Keratinocyte (primary cell): ENCODE measurements at regions not wholly inside any gene's neighbourhood (a gene's known extent, or its start where the extent isn't known, plus 50 kb on each side); places are given as distances from the start of the nearest gene placed in this dataset.

ENCODE experiments used
- DNase-seq: peaks from one replicate; pipeline ENCODE4 v3.0.0-alpha.2; 2011; ENCODE audit warnings: low read depth, missing footprints, low spot score
- FAIRE-seq: peaks from 2 replicates; lab custom pipeline; 2011; peaks lifted over from hg19 to GRCh38; lab: Jason Lieb, UNC
- H2AFZ ChIP-seq: 2 replicates; pipeline ENCODE4 v1.6.0; 2012; ENCODE audit warnings: low read length, control low read depth, inconsistent platforms; ENCODE audit not compliant: control insufficient read depth
- H3K27ac ChIP-seq: 2 replicates; pipeline ENCODE4 v1.5.1; 2011; ENCODE audit warnings: low read length; ENCODE audit not compliant: control insufficient read depth, insufficient read depth
- H3K27me3 ChIP-seq: 3 replicates; pipeline ENCODE4 v1.6.0; 2011; ENCODE audit warnings: low read length; ENCODE audit not compliant: control insufficient read depth, insufficient read depth; ENCODE audit errors: extremely low read depth
- H3K36me3 ChIP-seq, 2 experiments: 2 replicates in 1 of 2; 3 replicates in 1 of 2; pipeline ENCODE4 v1.5.1; 2011; ENCODE audit warnings: low read length in 2 of 2, mild to moderate bottlenecking in 1 of 2; ENCODE audit not compliant: control insufficient read depth in 2 of 2, insufficient read depth in 2 of 2; ENCODE audit errors: extremely low read depth in 1 of 2
- H3K4me1 ChIP-seq: 3 replicates; pipeline ENCODE4 v1.5.1; 2011; ENCODE audit warnings: low read length; ENCODE audit not compliant: control insufficient read depth, insufficient read depth; ENCODE audit errors: extremely low read depth
- H3K4me2 ChIP-seq: 3 replicates; pipeline ENCODE4 v1.6.0; 2011; ENCODE audit warnings: low read depth, low read length; ENCODE audit not compliant: control insufficient read depth, insufficient read depth; ENCODE audit errors: extremely low read depth
- H3K4me3 ChIP-seq, 3 experiments: fragments of 200-600 bp in 1 of 3; sonication (generic) in 1 of 3; 2 replicates in 2 of 3; 3 replicates in 1 of 3; pipeline ENCODE4 v1.5.1; 2011 to 2016; ENCODE audit warnings: low read length in 3 of 3, mild to moderate bottlenecking in 3 of 3, control low read depth in 2 of 3, inconsistent platforms in 1 of 3, low read depth in 1 of 3, mixed read lengths in 1 of 3, mixed run types in 1 of 3, moderate library complexity in 1 of 3; ENCODE audit not compliant: control insufficient read depth in 2 of 3, insufficient read depth in 2 of 3; ENCODE audit errors: extremely low read depth in 1 of 3
- H3K79me2 ChIP-seq: 2 replicates; pipeline ENCODE4 v1.6.0; 2012; ENCODE audit warnings: low read length; ENCODE audit not compliant: control insufficient read depth, insufficient read depth
- H3K9ac ChIP-seq: 3 replicates; pipeline ENCODE4 v1.6.0; 2011; ENCODE audit warnings: low read length; ENCODE audit not compliant: control insufficient read depth, insufficient read depth; ENCODE audit errors: extremely low read depth
- H3K9me1 ChIP-seq: 3 replicates; pipeline ENCODE4 v1.6.0; 2011; ENCODE audit warnings: low read length; ENCODE audit not compliant: control insufficient read depth, insufficient read depth; ENCODE audit errors: extremely low read depth
- H3K9me3 ChIP-seq: 2 replicates; pipeline ENCODE4 v1.5.1; 2012; ENCODE audit warnings: low read depth, low read length; ENCODE audit not compliant: control insufficient read depth
- H4K20me1 ChIP-seq: 3 replicates; pipeline ENCODE4 v1.6.0; 2011; ENCODE audit warnings: low read length; ENCODE audit not compliant: control insufficient read depth, insufficient read depth; ENCODE audit errors: extremely low read depth
- CTCF ChIP-seq, 3 experiments: IDR thresholded peaks in 1 of 3; conservative IDR thresholded peaks in 1 of 3; optimal IDR thresholded peaks in 1 of 3; 2 replicates in 2 of 3; 3 replicates in 1 of 3; pipeline versions ENCODE3 to v1.5.1; 2011; ENCODE audit warnings: low read length in 3 of 3, mild to moderate bottlenecking in 3 of 3, moderate library complexity in 2 of 3, control low read depth in 1 of 3, inconsistent platforms in 1 of 3; ENCODE audit not compliant: insufficient read depth in 2 of 3; ENCODE audit errors: extremely low read depth in 1 of 3
- EZH2 ChIP-seq: IDR thresholded peaks from one replicate; pipeline ENCODE4 v1.6.1; 2012; ENCODE audit warnings: inconsistent platforms, mild to moderate bottlenecking, low read length, moderate library complexity
- dilution Hi-C: fragments of 300-500 bp; cut with MboI; formaldehyde crosslinking; loops from one replicate; pipeline ENCODE4 v1.7.0; 2020; ENCODE audit warnings: low sequenced_read_pairs; ENCODE audit not compliant: extremely low pct_ligation_motif_present

DNA sequence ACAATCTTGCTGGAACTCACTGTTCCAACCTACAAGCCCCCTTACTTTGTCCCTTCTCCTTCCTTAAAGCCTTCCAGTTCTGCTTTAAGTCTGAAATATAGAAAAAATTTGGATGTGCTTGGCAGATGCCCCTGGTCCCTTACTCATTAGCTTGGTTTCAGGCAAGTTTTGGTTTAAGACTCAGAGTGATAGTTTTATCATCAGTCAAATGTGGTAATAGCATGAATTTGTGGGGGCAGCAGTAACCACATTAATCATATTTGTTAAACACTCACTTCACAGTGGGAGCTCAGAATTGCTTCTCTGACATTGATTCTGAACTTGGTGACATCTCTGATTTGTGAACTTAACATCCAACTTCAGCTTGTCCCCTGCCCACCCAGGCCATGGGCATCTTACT lies 58.3 kb upstream of the ALDH1A3 start:
- H3K79me2 ChIP-seq: no peaks in the 10 kb centered on the region
- H3K36me3 ChIP-seq: no peaks in the 10 kb centered on the region
- no peaks in the 10 kb centered on the region for H3K27me3 ChIP-seq
- DNase-seq (no peak), FAIRE-seq (no peak)
- no peaks in the 10 kb centered on the region for H3K9me3 ChIP-seq
- H4K20me1 ChIP-seq: no peaks in the 10 kb centered on the region
- no peak overlapping the region for H3K4me3 ChIP-seq
- H3K4me1 ChIP-seq: no peaks in the 10 kb centered on the region
- H2AFZ ChIP-seq: no peak overlapping the region
- no peaks in the 10 kb centered on the region for H3K9me1 ChIP-seq
- H3K9ac ChIP-seq: no peak overlapping the region
- TF ChIP-seq EZH2 (no peak), CTCF (optimal IDR thresholded peaks at IDR 0.05 in 1 of 3, IDR thresholded peaks at IDR 0.05 in 1 of 3, conservative IDR thresholded peaks at IDR 0.05 in 1 of 3; ENCODE audit: extremely low read depth in 1 of 3, insufficient read depth in 2 of 3, low read length in 3 of 3) (no peak)
- no peak overlapping the region for H3K27ac ChIP-seq
- dilution Hi-C loops: no loop called here
- H3K4me2 ChIP-seq: no peak overlapping the region

- H3K27me3 ChIP-seq: no peaks in the 10 kb centered on the region
- H2AFZ ChIP-seq: no peak overlapping the region
- H3K9me3 ChIP-seq: no peaks in the 10 kb centered on the region
These were observed 55.4 kb upstream of the ALDH1A3 start for GRCh38 chr15:100824211-100824610.

More at GRCh38 chr15:100824211-100824610, 55.4 kb upstream of the ALDH1A3 start:
- no peak for FAIRE-seq
- no peaks in the 10 kb centered on the region for H4K20me1 ChIP-seq
- H3K36me3 ChIP-seq: no peaks in the 10 kb centered on the region
- H3K27ac ChIP-seq: no peak overlapping the region
- H3K9ac ChIP-seq: no peak overlapping the region
- H3K4me3 ChIP-seq: no peak overlapping the region
- no peak for DNase-seq
- dilution Hi-C loops: no loop called here
- H3K4me1 ChIP-seq: no peaks in the 10 kb centered on the region
- no peaks in the 10 kb centered on the region for H3K79me2 ChIP-seq
- H3K9me1 ChIP-seq: no peaks in the 10 kb centered on the region
- no peak overlapping the region for H3K4me2 ChIP-seq
- TF ChIP-seq CTCF (optimal IDR thresholded peaks at IDR 0.05 in 1 of 3, IDR thresholded peaks at IDR 0.05 in 1 of 3, conservative IDR thresholded peaks at IDR 0.05 in 1 of 3; ENCODE audit: extremely low read depth in 1 of 3, insufficient read depth in 2 of 3, low read length in 3 of 3) (no peak), EZH2 (no peak)
